Inflammatory macrophage treated with lipopolysaccharide for 4 hours (primary cell): ENCODE measurements at regions not wholly inside any gene's neighbourhood (a gene's known extent, or its start where the extent isn't known, plus 50 kb on each side); places are given as distances from the start of the nearest gene placed in this dataset.
"Not testable (repeated sequence)": the region's sequence is repeated elsewhere in the genome, so short reads cannot be mapped to it uniquely, and the experiment has no call there.

ENCODE experiments used
- DNase-seq: peaks from one replicate; pipeline ENCODE4 v3.0.0-alpha.2; 2020

DNA sequence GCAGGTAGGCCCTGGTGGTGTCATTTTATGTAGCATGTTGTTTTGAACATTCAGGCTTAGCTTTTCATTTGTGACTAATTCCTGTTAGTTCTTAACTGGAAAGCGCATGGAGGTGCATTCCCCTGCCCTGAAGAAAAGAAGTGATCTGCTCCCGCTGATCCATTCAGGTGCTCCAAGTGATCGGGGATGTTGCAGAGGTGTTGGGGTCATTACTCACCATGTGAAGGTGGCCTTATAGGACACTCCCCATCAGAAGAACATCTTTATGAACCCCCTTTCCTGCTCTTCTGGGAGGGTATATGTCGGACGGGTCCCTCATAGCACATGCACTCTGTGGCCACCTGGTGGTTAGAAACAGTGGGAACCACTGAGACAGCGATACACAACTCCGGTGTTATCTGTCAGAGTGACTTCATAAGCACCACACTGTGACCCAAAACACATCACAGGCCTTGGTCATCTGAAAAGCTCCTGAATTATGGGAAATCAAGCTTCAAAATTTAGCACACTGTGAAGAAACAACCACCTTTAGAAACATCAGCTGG is 172.5 kb upstream of the NOTCH2NLA start:
- peak; percentile 8 for DNase-seq

DNA sequence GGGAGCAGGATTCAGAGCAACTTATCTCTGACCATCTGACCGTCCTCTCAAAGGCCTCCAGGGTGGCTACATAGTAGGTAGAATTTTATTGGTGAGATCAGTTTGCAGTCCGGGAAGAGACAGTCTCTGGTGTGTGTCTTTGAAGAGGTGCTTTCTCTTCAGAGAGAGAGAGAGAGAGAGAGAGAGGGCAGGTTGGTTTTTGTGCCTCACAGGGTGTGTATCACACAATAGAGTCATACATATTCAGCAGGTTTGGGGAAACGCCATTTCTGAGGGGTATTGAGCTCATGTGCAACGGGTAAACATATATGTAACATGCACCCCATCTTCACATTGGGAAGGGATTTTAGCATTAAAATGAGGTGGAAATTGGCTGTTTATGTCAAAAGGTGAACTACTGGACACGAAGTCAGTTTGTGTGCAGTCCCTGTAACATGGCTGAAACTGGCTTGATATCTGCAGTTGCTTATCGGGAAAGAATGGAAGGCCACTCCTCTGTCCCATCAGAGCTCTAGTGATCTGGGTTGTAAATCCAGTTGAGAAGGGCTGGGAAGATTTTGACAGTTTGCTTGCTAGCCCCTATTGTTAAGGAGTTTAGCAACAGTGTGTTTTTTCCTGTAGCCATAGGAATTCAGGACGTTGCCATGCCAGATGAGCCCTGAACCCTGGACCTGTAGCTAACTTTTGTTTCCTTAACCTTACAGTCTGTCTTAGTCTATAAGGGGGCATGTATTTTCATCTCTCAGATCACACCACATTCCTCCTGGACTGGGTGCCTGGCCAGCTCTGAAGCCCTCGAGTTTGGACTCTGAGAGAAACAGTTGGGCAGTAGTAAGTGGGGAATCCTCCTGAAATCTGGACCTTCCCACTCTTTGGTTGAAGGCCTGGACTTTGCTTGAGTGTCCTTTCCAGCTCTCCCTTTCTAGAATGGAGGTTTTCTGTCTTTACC is 171.6 kb upstream of the NOTCH2NLA start:
- not testable (repeated sequence) for DNase-seq

DNA sequence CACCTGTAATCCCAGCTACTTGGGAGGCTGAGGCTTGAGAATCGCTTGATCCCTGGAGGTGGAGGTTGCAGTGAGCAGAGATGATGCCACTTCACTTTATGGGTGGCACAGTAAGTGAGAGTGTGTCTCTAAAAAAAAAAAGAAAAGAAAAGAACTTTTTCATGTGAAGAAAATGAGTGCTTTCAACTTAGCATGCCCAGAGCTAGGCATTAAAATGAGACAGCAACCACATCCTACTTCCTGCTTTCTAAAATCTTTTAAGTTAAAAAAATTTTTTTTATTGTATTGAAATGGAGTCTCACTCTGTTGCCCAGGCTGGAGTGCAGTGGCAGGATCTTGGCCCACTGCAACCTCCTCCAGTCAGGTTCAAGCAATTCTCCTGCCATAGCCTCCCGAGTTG is 170.4 kb upstream of the NOTCH2NLA start:
- DNase-seq: not testable (repeated sequence)

DNA sequence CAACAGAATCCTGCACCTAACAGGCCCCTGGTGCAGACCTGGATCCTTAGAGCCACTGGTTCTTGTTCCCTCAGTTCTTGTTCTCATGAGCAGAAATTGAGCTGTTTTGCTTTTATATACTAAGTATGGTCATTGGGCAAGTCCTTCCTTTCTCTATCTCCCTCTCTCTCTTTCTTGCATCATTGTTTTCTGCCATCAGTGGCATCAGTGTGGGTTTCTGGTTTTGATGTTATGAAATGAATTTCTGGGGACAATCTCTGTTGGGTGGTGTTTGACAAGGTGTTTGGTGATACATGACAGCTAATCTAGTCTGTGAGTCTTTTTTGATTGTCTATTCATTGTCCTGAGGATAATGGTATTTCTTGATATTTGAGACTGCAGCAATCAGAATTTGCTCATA is 168.0 kb upstream of the NOTCH2NLA start:
- not testable (repeated sequence) for DNase-seq

DNA sequence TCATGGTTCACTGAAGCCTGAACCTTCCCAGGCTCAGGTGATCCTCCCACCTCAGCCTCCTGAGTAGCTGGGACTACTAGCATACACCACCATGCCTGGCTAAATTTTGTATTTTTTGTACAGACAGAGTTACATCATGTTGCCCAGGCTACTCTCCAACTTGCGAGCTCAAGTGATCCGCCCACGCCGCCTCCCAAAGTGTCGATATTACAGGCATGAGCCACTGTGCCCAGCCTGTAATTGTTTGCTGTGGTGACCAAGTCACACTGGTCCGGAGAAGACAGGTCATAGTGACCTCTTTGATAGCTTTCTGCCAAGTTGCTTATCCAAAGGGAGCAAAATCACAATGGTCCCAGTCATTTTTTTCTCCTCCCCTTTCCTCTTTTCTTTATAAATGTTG is 167.4 kb upstream of the NOTCH2NLA start:
- not testable (repeated sequence) for DNase-seq

DNA sequence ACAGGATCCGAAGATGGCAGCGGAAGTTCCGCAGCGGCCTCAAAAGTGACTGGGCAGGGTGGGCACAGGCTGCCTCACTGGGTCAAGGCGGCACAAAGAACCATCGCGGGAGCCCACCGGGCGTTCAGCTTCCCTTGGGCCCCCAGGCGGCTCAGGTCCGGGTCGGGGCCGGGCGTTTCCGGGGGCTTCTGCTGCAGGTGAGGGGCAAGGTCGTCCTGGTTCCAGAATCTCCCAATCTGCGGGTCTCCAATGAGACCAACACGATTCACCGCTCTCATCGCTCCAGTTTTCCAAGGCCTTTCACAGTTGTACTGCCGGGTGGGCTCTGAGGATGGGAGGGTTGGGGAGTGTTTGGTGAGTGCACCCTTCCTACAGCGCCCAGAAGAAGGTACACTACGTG is 165.0 kb upstream of the NOTCH2NLA start:
- DNase-seq: not testable (repeated sequence)

DNA sequence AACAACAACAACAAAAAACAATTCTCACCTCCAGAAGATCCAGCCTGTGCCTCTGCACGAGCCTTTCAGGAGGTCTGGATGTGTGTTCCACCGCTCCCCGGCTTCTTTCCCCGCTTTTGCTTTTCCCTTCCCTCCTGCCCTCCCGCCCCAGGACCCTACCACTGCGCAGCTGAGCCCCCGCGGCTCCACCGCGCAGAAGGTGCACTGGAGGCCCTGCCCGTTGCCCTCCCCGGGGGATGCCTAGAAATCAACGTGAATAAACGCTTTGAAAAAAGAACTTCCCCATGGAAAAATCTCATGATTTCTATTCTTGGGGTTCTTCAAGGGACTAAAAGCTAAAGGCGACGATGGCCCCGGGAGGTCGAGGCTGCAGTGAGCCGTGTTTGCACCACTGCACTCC is 164.3 kb upstream of the NOTCH2NLA start:
- DNase-seq: not testable (repeated sequence)

DNA sequence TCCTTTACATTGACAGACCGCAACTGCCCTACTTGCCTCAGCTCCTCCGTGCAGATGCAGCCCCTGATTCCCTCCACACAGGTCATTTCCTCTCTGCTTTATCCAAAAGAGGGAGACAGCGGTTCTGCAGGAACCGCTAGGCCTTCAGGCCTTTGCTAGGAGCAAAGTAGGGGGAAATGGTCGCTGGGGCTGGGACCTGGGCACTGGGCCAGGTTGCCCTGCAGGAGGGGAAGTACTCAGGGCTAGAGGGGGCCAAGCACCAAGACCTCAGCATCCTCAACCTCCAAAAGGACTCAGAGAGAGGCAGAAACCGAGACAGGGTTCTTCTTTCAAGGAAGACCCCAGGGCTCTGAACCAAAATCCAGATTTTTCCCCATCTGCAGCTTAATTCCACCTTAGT is 160.4 kb upstream of the NOTCH2NLA start:
- DNase-seq: not testable (repeated sequence)

DNA sequence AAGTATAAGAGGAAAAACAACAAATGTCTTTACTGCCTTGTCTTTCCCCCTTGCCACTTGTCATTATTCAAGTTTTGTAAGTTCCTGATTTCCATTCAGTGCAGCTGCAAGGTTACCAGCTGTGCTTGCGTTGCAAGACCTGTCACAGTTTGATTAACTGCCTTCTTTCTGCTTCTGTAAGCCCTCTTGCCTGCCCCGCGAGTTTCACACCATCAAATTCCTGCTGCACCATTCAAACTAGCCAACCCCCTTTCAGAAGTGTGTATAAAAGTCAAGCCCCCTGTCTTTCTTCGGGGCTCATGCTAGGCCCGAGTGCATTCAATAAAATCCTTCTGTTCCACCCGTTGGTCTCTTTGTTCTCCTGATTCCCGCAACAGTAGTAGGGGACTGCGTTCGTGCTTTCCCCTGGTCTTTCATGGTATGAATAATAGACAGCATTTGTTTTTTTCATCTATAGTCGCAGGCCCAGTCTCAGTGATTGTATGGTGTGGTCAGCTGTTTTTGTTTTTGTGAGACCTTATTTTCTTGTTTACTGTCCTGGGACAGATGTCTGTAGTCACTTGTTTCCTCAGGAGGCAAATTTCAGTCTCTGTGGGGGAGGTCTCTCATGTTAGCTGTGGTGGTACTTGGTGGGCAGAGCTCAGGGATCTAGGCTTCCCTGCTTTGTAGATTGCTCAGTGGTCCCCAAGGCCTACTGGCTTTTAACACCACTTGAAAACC is 159.1 kb upstream of the NOTCH2NLA start:
- DNase-seq: peak; percentile 29

DNA sequence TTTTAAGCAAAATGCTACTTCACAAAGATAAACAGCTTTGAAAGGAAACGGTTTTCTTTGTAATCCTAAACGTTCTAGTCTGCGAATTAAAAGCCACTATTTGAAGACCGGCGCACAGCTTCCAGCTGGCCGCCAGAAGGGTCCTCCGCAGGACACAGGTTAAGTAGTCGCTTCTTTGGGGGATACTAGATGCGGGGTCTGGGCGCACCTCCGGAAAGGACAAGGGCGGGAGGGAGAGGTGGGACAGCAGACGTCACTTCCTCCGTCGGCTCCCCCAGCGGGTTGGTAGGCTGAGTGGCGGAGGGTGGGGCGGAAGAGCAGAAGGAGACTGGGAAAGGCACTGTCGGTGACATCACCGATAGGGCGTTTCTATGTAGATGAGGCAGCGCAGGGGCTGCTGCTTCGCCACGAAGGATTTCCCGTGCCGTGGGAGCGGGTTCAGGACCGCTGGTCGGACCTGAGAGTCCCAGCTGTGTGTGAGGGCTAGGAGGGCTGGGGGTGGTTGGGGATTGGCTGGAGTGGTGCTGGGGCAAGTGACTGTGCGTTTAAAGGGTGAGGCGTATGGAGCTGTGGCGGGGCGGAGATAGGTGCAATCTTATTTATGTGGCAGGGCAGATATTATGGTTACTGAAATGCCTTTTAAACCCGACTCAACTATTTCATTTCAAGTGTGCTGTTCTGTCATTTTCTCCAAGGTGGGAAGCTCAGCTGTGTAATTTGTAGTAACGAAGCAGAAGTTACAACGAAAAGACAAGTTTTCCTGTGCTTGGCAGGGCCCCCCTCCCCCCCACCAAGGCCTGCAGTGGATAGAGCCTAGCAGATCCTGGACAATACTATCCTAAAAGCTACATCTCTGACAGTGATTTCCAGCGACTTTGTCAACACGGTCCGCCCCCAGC is 158.3 kb upstream of the NOTCH2NLA start:
- peak; percentile 95 for DNase-seq

DNA sequence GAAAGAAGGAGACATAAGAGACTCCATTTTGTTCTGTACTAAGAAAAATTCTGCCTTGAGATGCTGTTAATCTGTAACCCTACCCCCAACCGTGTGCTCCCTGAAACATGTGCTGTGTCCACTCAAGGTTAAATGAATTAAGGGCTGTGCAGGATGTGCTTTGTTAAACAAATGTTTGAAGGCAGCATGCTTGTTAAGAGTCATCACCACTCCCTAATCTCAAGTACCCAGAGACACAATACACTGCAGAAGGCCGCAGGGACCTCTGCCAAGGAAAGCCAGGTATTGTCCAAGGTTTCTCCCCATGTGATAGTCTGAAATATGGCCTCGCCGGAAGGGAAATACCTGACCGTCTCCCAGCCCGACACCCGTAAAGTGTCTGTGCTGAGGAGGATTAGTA is 152.4 kb upstream of the NOTCH2NLA start:
- DNase-seq: not testable (repeated sequence)

DNA sequence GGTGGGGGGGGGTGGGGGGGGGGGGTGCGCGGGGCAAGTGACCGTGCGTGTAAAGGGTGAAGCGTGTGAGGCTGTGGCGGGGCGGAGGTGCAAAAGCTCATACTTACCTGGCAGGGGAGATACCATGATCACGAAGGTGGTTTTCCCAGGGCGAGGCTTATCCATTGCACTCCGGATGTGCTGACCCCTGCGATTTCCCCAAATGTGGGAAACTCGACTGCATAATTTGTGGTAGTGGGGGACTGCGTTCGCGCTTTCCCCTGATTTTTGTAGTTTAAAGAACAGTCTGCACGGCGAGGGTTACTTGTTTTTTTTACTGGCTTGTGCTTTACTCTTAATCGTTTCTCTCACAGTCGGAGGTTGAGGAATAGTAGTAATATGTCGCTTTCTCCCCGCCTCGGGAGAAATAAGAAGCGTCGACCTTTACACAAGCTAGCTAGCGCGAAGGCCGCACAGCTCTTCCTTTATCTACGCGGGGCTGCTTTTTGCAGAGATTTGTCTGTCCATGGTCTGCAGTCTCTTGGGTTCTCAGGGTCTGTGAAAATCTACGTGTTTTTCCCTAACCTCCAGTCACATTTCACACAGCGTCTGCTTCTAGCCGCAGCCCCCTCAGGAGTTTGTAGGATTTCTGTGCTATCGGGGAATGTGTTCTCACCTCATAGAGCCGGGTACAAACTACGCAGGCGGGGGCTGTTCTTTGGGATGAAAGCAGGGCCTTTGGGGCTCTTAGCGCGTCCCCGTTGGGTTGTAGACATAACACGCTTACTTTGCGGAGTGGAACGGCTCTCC is 148.1 kb upstream of the NOTCH2NLA start:
- DNase-seq: peak; percentile 98

DNA sequence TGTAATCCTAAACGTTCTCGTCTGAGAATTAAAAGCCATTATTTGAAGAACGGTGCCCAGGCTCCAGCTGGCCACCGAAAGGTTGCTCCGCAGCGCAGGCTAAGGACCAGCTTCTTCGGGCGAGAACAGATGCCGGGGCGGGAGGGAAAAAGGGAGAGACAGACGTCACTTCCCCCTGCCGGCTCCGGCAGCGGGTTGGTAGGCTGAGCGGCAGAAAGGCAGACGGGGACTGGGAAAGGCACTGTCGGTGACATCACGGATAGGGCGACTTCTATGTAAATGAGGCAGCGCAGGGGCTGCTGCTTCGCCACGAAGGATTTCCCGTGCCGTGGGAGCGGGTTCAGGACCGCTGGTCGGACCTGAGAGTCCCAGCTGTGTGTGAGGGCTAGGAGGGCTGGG is 147.5 kb upstream of the NOTCH2NLA start:
- peak; percentile 72 for DNase-seq

DNA sequence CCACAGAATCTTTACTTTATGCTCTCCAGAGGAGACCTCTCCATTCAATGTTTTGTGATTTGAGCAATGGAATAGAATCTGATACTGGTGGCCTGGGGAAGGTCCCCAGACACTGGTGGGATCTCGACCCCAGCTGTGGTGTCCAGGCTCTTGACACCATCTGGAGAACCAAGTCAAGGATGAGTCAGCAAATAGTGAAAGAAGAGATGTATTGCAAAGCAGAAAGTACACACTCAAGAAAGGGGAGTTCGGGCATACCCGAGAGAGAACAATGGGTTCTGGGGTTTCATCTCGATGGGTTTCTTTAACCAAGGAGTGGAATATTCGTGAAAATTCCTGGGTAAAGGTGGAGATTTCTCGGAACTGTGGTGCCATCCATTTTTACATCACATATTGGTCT is 146.3 kb upstream of the NOTCH2NLA start:
- DNase-seq: not testable (repeated sequence)

DNA sequence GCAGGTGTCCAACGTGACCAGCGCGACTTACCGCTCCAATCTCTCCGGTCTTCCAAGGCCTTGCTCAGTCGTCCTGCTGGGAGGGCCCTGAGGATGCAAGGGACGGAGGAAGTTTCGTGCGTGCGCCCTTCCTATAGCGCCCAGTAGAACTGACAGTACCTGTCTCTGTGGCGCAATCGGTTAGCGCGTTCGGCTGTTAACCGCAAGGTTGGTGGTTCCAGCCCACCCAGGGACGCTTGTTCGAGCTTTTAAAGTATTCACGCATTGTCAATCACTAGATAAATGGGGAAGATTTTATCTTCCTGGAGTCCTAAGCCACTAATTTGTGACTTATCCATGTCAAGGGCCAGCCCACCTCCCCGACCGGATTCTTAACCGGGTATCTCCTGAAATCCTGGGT is 141.1 kb upstream of the NOTCH2NLA start:
- DNase-seq: peak; percentile 0

DNA sequence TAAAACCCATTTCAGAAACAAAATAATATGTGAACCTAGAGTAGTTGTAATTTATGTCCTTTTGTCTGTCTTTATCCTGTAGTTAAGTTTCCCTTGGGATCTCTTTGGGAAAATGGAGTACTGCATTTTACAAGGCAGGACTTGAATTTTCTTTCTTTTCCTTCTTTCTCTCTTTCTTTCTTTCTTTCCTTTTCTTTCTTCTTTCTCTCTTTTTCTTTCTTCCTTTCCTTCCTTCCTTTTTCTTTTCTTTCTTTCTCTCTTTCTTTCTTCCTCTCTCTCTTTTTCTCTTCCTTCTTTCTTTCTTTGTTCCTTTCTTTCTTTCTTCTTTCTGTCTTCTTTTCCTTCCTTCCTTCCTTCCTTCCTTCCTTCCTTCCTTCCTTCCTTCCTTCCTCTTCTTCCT is 126.6 kb upstream of the NOTCH2NLA start:
- DNase-seq: not testable (repeated sequence)

DNA sequence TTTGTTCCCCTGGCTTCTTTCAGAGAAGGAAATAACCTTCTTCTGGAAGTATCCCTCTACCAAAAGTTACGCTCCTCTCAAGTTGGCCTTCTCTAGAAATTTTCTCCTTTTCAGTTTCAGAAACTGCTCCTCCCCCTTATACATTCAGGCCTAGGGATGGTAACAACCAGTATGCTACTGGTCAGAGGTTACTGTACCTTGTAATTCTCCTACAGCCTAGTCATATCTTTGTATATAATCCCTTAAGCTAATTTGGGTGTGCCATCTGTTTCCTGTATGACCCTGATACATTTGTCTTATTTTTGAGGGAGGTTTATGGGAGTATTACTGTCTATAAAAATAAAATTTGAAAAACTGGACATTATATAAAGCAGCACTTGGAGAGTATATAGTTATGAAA is 98.0 kb upstream of the NOTCH2NLA start:
- not testable (repeated sequence) for DNase-seq

DNA sequence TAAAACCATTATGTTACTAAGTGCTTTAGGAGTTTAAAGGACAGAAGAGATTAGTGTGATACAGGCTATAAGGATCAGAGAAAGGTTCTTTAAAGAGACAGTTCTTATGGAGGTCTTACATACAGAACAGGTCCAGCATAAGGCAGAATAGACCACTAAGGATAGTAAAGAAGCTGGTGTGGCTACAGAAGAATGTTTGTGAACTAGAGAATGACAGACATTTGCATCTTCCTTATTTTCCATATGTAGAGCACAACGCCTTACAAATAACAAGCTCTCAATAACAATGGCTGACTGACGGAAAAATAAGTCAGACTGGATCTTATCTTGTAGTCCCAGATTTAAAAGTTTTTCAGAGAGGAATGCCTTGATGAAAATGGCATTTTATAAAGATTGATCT is 95.6 kb upstream of the NOTCH2NLA start:
- DNase-seq: not testable (repeated sequence)

DNA sequence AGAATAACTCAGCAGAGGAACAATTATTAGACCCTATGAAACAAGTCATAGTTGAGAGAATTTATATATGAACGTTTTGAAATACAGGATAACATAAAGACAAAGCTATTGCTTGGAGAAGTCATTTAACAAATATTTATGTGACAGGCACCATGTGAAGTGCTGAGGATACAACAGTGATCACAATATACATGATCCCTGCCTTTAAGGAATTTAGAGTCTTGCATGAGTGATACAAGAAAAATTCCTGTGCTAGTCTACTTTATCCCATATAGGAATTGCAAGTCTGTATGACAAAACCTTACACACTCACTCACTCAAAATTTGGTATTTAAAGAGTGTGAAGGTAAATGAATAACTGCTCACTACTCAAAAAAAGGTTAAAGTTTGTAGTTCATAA is 94.5 kb upstream of the NOTCH2NLA start:
- DNase-seq: not testable (repeated sequence)

DNA sequence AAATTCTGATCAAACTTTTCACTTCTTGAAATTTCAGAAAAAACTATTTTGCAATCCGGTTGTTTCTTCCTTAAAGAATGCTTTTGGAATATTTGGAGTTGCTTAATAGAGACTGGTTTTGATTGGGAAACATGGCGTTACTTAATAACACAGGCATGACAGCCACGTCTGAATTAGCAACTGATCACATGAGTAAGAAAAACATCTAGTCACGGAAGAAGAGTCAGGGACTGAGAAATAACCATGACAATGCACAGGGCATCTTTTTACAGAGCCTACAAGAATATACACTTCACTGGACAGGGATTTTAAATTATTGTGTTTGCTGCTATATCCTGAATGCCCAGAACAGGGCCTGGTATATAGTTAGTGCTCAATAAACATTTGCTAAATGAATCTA is 94.1 kb upstream of the NOTCH2NLA start:
- not testable (repeated sequence) for DNase-seq

DNA sequence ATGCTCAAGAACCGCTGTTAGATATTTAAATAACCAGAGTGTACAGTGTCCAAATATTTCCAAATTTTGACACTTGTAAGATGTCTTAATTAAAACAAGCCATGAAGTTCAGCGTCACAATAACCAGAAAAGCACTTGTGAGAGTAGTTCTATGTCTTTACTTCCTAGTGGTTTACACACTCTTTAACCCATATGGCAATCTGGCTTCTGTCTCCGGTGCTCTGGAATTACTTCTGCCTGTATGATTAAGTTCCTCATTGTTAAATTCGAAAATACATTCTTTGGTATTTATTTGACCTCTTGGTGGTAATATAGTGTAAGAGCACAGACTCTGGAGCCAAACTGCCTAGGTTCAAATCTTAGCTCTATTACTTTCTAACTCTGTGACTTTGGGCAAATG is 89.9 kb upstream of the NOTCH2NLA start:
- not testable (repeated sequence) for DNase-seq

DNA sequence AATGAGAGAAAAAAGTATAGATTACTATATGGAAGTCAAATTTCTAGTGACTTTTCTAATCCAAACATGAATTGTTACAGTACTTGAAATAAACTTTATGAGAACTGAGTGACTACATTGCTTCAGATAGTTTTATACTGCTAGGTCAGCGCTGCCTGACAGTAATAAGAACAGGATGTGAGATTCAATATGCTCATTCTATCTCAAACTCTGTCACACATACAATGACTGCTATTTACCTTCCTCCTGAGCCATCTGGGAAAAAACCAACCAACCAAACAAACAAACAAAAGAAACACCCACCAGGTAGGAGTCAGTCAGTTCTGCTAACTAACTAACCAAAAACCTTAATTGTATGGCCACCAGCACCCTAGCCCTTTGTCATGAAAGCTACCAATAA is 89.0 kb upstream of the NOTCH2NLA start:
- DNase-seq: peak; percentile 66
